ENCODE measurements at regions not wholly inside any gene's neighbourhood (a gene's known extent, or its start where the extent isn't known, plus 50 kb on each side); places are given as distances from the start of the nearest gene placed in this dataset.

- no peak for TF ChIP-seq NANOG (IDR thresholded peaks at IDR 0.05; ENCODE audit: insufficient read depth, low read depth, low read length, poor library complexity, severe bottlenecking)
- TF ChIP-seq GABPA (IDR thresholded peaks at IDR 0.05; ENCODE audit: borderline replicate concordance, insufficient read depth, low read length): no peak
- TF ChIP-seq RAD21 (IDR thresholded peaks at IDR 0.05 in 1 of 2, conservative IDR thresholded peaks at IDR 0.05 in 1 of 2; ENCODE audit: low read depth in 2 of 2, low read length in 2 of 2): peak; percentile 33 to 39; a peak in 3 of 4 replicates
- Histone ChIP-seq H4K5ac (ENCODE audit: insufficient read length, low read depth, low read length) (no peak overlapping the region), H4K20me1 (replicated peaks in 1 of 2; ENCODE audit: control insufficient read depth in 1 of 2, insufficient read depth in 2 of 2, low read length in 2 of 2) (no peaks in the 10 kb centered on the region), H3K14ac (ENCODE audit: insufficient read length) (no peak overlapping the region), H3K4me1 (replicated peaks in 1 of 4; ENCODE audit: control insufficient read depth in 3 of 4, insufficient read depth in 4 of 4, low read length in 3 of 4) (no peaks in the 10 kb centered on the region), H2BK20ac (ENCODE audit: low read length) (no peak overlapping the region), H3K79me1 (ENCODE audit: low read depth, low read length) (no peaks in the 10 kb centered on the region), H2AFZ (ENCODE audit: low read length) (peak overlapping the region; percentile 63; the same call in 1 of the 2 replicates), H3K27ac (ENCODE audit: low read depth, low read length) (no peak overlapping the region), H2AK5ac (ENCODE audit: low read depth, low read length) (no peak overlapping the region), H3K4ac (replicated peaks; ENCODE audit: insufficient read length, low read depth, low read length) (no peak overlapping the region), H2BK15ac (ENCODE audit: low read length) (no peak overlapping the region), H3K36me3 (ENCODE audit: control insufficient read depth in 2 of 4, insufficient read depth in 4 of 4, low read length in 3 of 4) (no peaks in the 10 kb centered on the region), H2BK120ac (replicated peaks; ENCODE audit: low read depth, low read length) (no peak overlapping the region), H3K4me3 (ENCODE audit: extremely low read depth in 1 of 4, insufficient read depth in 2 of 4, low read depth in 3 of 4, low read length in 4 of 4) (no peak overlapping the region), H3K4me2 (ENCODE audit: insufficient read depth in 1 of 2, low read depth in 2 of 2, low read length in 2 of 2) (no peak overlapping the region), H3K9me3 (ENCODE audit: insufficient read depth in 2 of 2, low read depth in 1 of 2, low read length in 1 of 2) (no peaks in the 10 kb centered on the region), H3K79me2 (ENCODE audit: control insufficient read depth in 1 of 2, insufficient read depth in 2 of 2, low read length in 2 of 2) (no peaks in the 10 kb centered on the region), H3K23me2 (ENCODE audit: low read depth, low read length) (no peaks in the 10 kb centered on the region), H3K27me3 (replicated peaks in 1 of 4; ENCODE audit: control insufficient read depth in 3 of 4, extremely low read depth in 1 of 4, insufficient read depth in 3 of 4, low read length in 3 of 4) (no peaks in the 10 kb centered on the region), H4K8ac (ENCODE audit: extremely low read depth, insufficient read depth, low read length) (no peak overlapping the region), H3K18ac (ENCODE audit: extremely low read depth, low read length) (no peak overlapping the region), H3K9ac (replicated peaks in 1 of 4; ENCODE audit: extremely low read depth in 1 of 4, low read depth in 3 of 4, low read length in 3 of 4) (no peak overlapping the region), H4K91ac (replicated peaks; ENCODE audit: insufficient read length, low read length) (no peak overlapping the region), H3K56ac (replicated peaks; ENCODE audit: insufficient read length, low read depth, low read length) (no peak overlapping the region), H3K23ac (ENCODE audit: insufficient read length) (no peak overlapping the region), H2BK12ac (ENCODE audit: low read depth, low read length) (no peak overlapping the region), H2BK5ac (ENCODE audit: low read depth, low read length) (no peak overlapping the region)
- FAIRE-seq: no peak
- POLR2A ChIA-PET (ENCODE audit: partially characterized antibody): no interaction called here
- CTCF ChIA-PET (ENCODE audit: partially characterized antibody): interaction anchor here (0.6 to 1.1 kb wide), 2 partner anchors 198 to 525 kb away, joined by 3 read pairs; no protein-coding TSS in a partner anchor
- DNase-seq (ENCODE audit: low read depth in 1 of 2, low spot score in 2 of 2): no peak
- 46% methylated on average over 3 of the region's 3 CpGs; no CpG with 5 or more reads in 1 of the 2 experiments for WGBS, 2 experiments (ENCODE audit: extremely low coverage in 1 of 2, insufficient coverage in 1 of 2, insufficient read length in 1 of 2, insufficient replicate concordance in 2 of 2, low coverage in 1 of 2, low lambda C conversion rate in 2 of 2, missing lambda C conversion rate in 1 of 2)
Measured at GRCh38 chr10:108899670-108900069, 1023.6 kb downstream of the XPNPEP1 start.
